ENCODE measurements at regions not wholly inside any gene's neighbourhood (a gene's known extent, or its start where the extent isn't known, plus 50 kb on each side); places are given as distances from the start of the nearest gene placed in this dataset.

GRCh38 chr6:109292420-109292819 lies 89.8 kb downstream of the CD164 start (continued):
- TF ChIP-seq, protein P1, sequence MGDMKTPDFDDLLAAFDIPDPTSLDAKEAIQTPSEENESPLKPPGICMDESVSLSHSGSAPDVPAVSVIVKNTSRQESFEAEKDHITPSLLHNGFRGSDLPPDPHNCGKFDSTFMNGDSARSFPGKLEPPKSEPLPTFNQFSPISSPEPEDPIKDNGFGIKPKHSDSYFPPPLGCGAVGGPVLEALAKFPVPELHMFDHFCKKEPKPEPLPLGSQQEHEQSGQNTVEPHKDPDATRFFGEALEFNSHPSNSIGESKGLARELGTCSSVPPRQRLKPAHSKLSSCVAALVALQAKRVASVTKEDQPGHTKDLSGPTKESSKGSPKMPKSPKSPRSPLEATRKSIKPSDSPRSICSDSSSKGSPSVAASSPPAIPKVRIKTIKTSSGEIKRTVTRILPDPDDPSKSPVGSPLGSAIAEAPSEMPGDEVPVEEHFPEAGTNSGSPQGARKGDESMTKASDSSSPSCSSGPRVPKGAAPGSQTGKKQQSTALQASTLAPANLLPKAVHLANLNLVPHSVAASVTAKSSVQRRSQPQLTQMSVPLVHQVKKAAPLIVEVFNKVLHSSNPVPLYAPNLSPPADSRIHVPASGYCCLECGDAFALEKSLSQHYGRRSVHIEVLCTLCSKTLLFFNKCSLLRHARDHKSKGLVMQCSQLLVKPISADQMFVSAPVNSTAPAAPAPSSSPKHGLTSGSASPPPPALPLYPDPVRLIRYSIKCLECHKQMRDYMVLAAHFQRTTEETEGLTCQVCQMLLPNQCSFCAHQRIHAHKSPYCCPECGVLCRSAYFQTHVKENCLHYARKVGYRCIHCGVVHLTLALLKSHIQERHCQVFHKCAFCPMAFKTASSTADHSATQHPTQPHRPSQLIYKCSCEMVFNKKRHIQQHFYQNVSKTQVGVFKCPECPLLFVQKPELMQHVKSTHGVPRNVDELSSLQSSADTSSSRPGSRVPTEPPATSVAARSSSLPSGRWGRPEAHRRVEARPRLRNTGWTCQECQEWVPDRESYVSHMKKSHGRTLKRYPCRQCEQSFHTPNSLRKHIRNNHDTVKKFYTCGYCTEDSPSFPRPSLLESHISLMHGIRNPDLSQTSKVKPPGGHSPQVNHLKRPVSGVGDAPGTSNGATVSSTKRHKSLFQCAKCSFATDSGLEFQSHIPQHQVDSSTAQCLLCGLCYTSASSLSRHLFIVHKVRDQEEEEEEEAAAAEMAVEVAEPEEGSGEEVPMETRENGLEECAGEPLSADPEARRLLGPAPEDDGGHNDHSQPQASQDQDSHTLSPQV (IDR thresholded peaks at IDR 0.05): 0 out of 2 replicates have a peak, but pooled peaks have one; percentile 56
- TF ChIP-seq ID3 (CRISPR knock-in tag; IDR thresholded peaks at IDR 0.05) (no peak), ID3 (tag; IDR thresholded peaks at IDR 0.05) (no peak), RAD21 (CRISPR knock-in tag; conservative IDR thresholded peaks at IDR 0.05 in 1 of 2, IDR thresholded peaks at IDR 0.05 in 1 of 2) (peak in 1 of 2 experiments; percentile 24; a peak in 1 of 4 replicates), ZNF551 (CRISPR knock-in tag; IDR thresholded peaks at IDR 0.05) (no peak), TFAP4 (CRISPR knock-in tag; IDR thresholded peaks at IDR 0.05; ENCODE audit: borderline replicate concordance) (0 out of 2 replicates have a peak, but pooled peaks have one; percentile 11), SP2 (IDR thresholded peaks at IDR 0.05; ENCODE audit: extremely low read depth, low read depth, low read length, poor library complexity, severe bottlenecking) (no peak), CXXC5 (CRISPR knock-in tag; IDR thresholded peaks at IDR 0.05) (no peak), U2AF1 (optimal IDR thresholded peaks at IDR 0.05; ENCODE audit: low read depth, low read length) (no peak), ZNF316 (IDR thresholded peaks at IDR 0.05) (peak; percentile 91), BRCA1 (IDR thresholded peaks at IDR 0.05) (no peak), BRCA1 (CRISPR knock-in tag; IDR thresholded peaks at IDR 0.05) (no peak), ZNF586 (CRISPR knock-in tag; conservative IDR thresholded peaks at IDR 0.05) (no peak), DMBX1 (CRISPR knock-in tag; IDR thresholded peaks at IDR 0.05; ENCODE audit: borderline replicate concordance) (peak; percentile 30; the same call in 1 of the 2 replicates)

Measured in K562 (cell line).